Left renal pelvis (tissue), 4 donors: ENCODE measurements at regions not wholly inside any gene's neighbourhood (a gene's known extent, or its start where the extent isn't known, plus 50 kb on each side); places are given as distances from the start of the nearest gene placed in this dataset.

Experiments used
- DNase-seq, 4 donors: peaks; one replicate each; pipeline ENCODE4 v3.0.0-alpha.2; 2013; ENCODE audit warnings: low read depth in 4 of 4, low spot score in 3 of 4

DNA sequence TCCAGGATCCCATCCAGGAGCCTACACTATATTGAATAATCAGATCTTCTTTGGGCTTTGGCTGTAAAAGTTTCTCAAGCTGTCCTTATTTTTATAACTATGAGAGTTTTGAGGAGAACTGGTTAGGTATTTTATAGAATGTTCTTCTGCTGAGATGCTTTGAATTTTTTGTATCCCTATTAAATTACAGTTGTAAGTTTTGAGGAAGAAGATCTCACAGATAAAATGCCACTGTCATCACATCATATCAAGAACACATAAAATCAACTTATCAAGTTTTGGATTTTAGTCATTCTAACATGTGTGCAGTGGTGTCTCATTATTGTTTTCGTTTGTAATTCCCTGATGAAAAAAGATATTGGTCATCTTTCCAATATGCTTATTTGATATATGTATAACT is 260.2 kb upstream of the COL3A1 start:
- DNase-seq = no peak

DNA sequence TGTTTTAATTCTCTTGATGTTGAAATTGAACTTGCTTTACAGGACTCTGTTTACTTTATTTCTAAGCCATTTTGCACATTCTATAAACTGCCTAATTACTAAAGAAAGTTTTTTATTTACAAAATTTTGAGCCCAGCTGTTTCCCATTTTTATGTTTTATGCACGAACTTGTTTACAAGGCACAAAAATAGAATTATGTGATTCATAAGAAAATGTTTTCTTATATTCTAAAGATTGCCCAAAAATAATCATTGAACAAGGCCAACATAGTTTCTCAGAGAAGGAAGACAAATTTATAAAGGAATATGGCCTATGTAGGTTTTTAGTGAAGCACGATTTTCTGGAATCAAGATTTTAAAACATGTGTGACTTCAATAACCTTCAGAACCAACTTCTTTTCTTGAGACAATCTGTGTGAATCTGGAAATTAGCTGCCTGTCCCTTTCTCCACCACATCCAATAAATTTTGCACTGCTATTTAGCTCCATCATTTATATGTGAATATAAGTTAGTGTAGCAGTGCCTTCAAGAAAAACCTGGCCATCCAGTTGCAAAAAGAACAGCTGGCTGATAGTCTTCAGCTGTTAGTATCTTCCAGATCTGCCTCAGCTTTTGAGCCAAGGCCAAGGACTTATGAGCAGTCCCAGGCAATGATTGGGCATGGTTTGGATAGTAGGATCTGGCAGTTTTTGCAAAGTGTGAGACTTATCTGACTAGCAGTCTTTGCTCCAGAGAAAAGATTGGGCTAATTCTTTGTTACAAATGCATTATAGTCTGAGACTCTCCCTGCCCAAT is 253.2 kb upstream of the COL3A1 start:
- DNase-seq = no peak

- no peak for DNase-seq
Observed at GRCh38 chr2:188721784-188722183, 252.4 kb upstream of the COL3A1 start.

- DNase-seq = no peak
Observed at GRCh38 chr2:188725746-188726360, 248.3 kb upstream of the COL3A1 start.

DNA sequence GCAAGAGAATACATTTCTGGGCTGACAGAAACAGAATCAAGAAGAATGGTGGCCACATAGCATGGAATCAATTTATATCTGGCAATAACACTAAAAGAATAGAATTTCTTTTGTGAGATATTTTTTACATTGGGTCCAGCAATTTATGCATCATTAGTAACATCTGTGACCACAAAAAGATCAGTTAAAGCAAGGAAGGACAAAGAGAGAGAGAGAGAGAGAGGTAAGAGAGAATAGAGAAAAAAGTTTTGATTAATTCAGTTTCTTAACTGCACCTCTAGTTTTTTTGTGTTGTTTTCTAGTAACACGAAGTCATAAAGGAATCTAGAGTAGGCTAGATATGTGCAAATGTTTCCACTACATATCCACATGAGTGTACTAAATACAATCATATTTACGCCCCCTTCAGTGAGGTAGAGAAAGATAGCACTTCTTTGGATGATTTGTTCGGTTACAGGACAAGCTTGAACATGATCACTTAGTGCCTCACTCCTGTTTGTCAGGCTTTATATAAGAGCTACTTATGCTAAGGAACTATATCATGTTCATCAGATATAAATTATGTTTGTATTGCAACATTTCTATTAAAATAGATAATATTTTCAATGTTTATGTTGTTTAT is 247.4 kb upstream of the COL3A1 start:
- no peak for DNase-seq

- no peak for DNase-seq
Observed at GRCh38 chr2:188727846-188728245, 246.3 kb upstream of the COL3A1 start.

GRCh38 chr2:188734691-188735090 is 239.5 kb upstream of the COL3A1 start:
- no peak for DNase-seq

DNA sequence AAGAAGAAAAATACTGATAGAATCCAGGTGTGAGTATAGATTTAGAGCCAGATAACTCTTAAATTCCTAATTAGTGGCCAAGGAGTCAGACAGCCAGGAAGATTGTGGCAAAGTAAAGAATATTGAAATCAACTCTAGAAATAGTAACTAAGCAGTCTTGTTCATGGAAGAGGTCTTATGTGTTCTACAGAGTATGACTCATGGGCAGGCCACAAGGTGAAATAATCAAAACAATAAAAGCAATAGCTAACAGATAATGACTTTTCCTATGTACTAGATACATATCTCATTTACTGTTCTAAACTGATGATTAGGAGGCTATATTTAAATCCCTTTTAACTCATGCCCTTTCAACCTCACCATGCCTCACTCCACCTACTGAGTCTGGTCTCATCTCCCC is 227.4 kb upstream of the COL3A1 start:
- no peak for DNase-seq

GRCh38 chr2:188751816-188752215 is 222.4 kb upstream of the COL3A1 start:
- no peak for DNase-seq

DNA sequence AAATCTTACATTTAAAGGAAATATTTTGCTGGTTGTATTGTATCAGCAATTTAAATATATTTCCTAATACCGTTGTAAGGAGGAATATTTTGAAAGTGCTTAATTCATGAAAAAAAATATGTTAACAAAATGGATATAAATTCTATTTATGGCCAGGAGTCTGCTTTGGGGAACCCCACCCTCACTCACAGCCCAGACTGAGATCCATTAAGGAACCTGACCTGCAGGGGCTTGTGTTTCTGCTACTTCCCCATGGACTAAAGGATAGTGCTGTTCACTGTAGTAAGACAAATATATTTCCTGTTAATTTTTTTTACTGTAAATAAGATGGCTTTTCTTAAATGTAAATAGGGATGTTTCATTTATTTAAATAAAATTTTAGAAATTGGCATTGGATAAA is 221.9 kb upstream of the COL3A1 start:
- no peak for DNase-seq

- DNase-seq = no peak
Observed at GRCh38 chr2:188762151-188762550, 212.0 kb upstream of the COL3A1 start.

- no peak for DNase-seq
Observed at GRCh38 chr2:188765522-188766470, 208.4 kb upstream of the COL3A1 start.

DNA sequence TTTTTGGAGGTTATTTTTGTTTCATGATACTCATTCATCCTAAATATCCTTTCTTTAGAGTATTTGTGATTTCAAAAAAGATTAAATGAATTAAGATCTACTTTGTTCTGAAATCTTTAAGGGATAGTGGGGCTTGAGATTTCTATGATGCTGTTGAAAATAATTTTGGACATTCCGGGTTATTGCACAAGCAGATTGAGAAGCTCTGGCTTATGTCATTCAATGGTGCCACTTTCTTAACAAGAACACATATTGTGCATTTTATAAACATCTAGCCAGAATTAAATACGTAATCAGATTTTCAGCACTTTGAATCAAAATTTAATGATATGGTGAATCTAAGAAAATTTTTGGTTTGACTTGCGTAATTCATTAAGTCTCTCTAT is 207.7 kb upstream of the COL3A1 start:
- no peak for DNase-seq

DNA sequence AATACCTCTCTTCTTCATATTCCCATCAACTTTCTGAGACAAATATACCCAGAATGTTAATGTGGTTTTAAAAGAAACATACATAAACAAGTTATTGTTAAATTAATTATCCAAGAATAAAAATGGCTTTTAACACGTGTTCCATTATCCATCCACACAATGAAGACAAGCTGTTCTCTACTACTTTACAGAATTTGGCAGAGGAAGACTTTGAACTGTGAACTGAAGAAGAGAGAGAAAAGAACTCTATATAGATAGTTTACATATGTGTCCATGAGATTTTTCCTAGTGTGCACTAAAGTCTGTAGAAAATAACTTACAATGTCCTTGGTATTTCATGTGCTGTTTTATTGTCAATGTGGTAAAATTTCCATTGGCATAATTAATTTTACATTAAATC is 207.0 kb upstream of the COL3A1 start:
- DNase-seq = no peak

DNA sequence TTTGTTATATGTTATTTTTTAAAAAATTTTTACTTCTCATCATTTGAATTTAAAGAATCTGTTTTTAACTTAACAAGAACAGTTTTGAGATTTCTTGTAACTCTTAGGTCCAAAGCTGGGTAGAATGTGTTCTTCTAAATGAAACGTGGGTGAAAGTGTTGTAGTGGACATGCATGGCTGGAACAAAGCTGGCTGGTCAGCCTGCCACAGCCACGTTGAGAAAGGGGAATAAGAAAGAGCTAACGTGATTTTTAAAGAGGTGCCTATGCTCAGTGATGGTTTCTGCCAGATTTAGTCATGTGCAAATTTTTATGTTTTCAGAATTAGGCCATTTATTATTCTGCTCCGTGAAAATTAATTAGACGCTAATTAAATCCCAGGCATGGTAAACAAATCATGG is 203.9 kb upstream of the COL3A1 start:
- no peak for DNase-seq

GRCh38 chr2:188773075-188773474 is 201.1 kb upstream of the COL3A1 start:
- DNase-seq = no peak

- DNase-seq = no peak
Observed at GRCh38 chr2:188776634-188777033, 197.5 kb upstream of the COL3A1 start.

DNA sequence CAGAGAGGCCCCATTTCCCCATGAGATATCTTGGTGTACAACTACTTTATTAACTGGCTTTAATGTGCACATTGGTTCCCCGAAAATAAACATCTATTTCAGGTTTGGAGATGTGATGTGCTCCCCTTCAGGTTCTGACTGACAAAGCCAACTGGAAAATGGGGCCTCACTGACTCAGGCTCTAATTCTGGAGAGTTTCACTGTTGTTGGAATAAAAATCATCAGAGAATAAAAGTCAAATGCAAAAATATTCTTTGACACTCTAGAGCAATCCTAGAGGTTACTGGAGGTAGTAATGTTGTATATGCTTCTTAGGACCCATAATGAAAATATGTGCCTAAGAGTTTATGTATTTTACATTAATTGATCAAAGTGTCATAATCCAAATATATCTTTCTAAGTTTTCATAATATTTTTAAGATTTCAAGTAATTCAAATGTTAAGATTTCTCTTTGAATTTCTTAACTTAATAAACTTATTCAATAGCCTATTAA is 189.9 kb upstream of the COL3A1 start:
- no peak for DNase-seq

DNA sequence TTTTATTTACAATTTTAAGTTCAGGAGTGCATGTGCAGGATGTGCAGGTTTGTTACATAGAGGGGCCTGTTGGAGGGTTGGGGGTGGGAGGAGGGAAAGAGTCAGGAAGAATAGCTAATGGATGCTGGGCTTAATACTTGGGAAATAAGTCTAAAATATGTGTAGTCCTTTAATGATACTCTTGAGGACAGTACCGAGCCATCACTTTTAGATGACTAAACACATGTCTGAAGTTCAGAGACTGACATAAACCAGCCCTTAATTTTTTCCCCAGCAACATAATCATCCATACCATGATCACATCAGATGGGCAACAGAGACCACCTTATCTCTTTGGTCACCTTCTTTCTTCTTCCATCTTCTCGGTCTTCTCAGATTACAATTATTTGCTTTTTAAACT is 189.1 kb upstream of the COL3A1 start:
- no peak for DNase-seq

GRCh38 chr2:188785490-188785889 is 188.7 kb upstream of the COL3A1 start:
- no peak for DNase-seq

- no peak for DNase-seq
Observed at GRCh38 chr2:188786368-188786841, 187.8 kb upstream of the COL3A1 start.
